ENCODE measurements at regions not wholly inside any gene's neighbourhood (a gene's known extent, or its start where the extent isn't known, plus 50 kb on each side); places are given as distances from the start of the nearest gene placed in this dataset.

GRCh38 chr12:71268598-71269280 lies 110.9 kb upstream of the TSPAN8 start:
- no peak for TF ChIP-seq POLR2A (IDR thresholded peaks at IDR 0.05)
- no peak for TF ChIP-seq CTCF (IDR thresholded peaks at IDR 0.05)
